Breast epithelium (tissue), 4 donors: ENCODE measurements at regions not wholly inside any gene's neighbourhood (a gene's known extent, or its start where the extent isn't known, plus 50 kb on each side); places are given as distances from the start of the nearest gene placed in this dataset.

Experiments used
- DNase-seq, 2 donors: peaks; one replicate each; pipeline ENCODE4 v3.0.0-alpha.2; 2019; ENCODE audit warnings: low spot score in 2 of 2
- H3K27ac ChIP-seq, 2 donors: fragments of 200-600 bp; sonication (generic) in 1 of 2; one replicate each; pipeline ENCODE4 v1.5.1; 2016 to 2019; ENCODE audit warnings: mild to moderate bottlenecking in 1 of 2
- H3K27me3 ChIP-seq, 2 donors: fragments of 200-600 bp; sonication (generic) in 1 of 2; one replicate each; pipeline versions ENCODE4 v1.5.1 to v1.6.0; 2017 to 2019; ENCODE audit warnings: control low read depth in 1 of 2, mild to moderate bottlenecking in 1 of 2
- H3K36me3 ChIP-seq: fragments of 200-600 bp; one replicate; pipeline ENCODE4 v1.5.1; 2019
- H3K4me1 ChIP-seq, 2 donors: fragments of 200-600 bp; sonication (generic); one replicate each; pipeline ENCODE4 v1.5.1; 2016 to 2019; ENCODE audit warnings: control low read depth in 1 of 2
- H3K4me3 ChIP-seq, 3 donors: fragments of 200-600 bp; sonication (generic); 1 replicate in 2 of 3; 2 replicates in 1 of 3; pipeline ENCODE4 v1.5.1; 2016 to 2019; ENCODE audit warnings: mild to moderate bottlenecking in 3 of 3, moderate library complexity in 2 of 3
- H3K9me3 ChIP-seq, 2 donors: fragments of 200-600 bp; sonication (generic) in 1 of 2; one replicate each; pipeline ENCODE4 v1.5.1; 2016 to 2019; ENCODE audit warnings: control low read depth in 1 of 2
- POLR2A ChIP-seq: fragments of 450-650 bp; IDR thresholded peaks from one replicate; pipeline ENCODE4 v1.6.1; 2016; ENCODE audit warnings: antibody characterized with exemption, mild to moderate bottlenecking, moderate library complexity
- POLR2AphosphoS5 ChIP-seq, 3 donors: sonication (generic); formaldehyde crosslinking; IDR thresholded peaks; one replicate each; pipeline ENCODE4 v1.6.1; 2017; ENCODE audit warnings: antibody characterized with exemption in 3 of 3
- intact Hi-C: fragments of 100-400 bp; cut with DNase I; formaldehyde crosslinking; loops from one replicate; pipeline ENCODE4 v1.15.1; 2023; ENCODE audit warnings: low total_unique reads
- TF ChIP-seq, protein P1 (sequence below), 3 donors: fragments of 450-650 bp; IDR thresholded peaks; one replicate each; pipeline ENCODE4 v1.5.1; 2016 to 2017; ENCODE audit warnings: antibody characterized with exemption in 3 of 3, mild to moderate bottlenecking in 3 of 3, moderate library complexity in 3 of 3

DNA sequence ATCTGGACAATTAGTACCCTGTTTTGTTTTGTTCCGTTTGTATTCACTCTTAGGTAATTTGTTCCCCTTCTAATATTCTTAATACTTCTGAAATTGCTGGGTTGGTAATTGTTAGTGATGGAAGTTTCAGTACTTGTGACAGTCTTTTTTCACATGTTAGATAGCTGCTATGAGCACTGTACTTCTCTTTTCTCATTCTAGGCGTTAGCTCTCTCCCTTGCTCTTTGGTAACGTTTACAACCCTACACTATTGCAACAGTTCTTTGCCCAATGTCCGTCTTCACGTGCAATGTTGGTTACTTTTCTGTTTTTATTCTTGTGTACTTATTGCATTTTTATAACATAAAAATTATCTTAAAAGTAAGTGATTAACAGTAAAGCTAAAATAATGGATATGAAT, 1509.0 kb downstream of the MAT2B start:
- no peak overlapping the region for H3K4me3 ChIP-seq
- DNase-seq = no peak
- TF ChIP-seq POLR2AphosphoS5 (IDR thresholded peaks at IDR 0.05) (no peak), POLR2A (no peak)
- TF ChIP-seq, protein P1, sequence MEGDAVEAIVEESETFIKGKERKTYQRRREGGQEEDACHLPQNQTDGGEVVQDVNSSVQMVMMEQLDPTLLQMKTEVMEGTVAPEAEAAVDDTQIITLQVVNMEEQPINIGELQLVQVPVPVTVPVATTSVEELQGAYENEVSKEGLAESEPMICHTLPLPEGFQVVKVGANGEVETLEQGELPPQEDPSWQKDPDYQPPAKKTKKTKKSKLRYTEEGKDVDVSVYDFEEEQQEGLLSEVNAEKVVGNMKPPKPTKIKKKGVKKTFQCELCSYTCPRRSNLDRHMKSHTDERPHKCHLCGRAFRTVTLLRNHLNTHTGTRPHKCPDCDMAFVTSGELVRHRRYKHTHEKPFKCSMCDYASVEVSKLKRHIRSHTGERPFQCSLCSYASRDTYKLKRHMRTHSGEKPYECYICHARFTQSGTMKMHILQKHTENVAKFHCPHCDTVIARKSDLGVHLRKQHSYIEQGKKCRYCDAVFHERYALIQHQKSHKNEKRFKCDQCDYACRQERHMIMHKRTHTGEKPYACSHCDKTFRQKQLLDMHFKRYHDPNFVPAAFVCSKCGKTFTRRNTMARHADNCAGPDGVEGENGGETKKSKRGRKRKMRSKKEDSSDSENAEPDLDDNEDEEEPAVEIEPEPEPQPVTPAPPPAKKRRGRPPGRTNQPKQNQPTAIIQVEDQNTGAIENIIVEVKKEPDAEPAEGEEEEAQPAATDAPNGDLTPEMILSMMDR (IDR thresholded peaks at IDR 0.05) = no peak
- H3K36me3 ChIP-seq = no peaks in the 10 kb centered on the region
- no peaks in the 10 kb centered on the region for H3K9me3 ChIP-seq
- intact Hi-C loops = no loop called here
- no peaks in the 10 kb centered on the region for H3K27me3 ChIP-seq
- H3K27ac ChIP-seq = no peak overlapping the region
- H3K4me1 ChIP-seq = no peaks in the 10 kb centered on the region

DNA sequence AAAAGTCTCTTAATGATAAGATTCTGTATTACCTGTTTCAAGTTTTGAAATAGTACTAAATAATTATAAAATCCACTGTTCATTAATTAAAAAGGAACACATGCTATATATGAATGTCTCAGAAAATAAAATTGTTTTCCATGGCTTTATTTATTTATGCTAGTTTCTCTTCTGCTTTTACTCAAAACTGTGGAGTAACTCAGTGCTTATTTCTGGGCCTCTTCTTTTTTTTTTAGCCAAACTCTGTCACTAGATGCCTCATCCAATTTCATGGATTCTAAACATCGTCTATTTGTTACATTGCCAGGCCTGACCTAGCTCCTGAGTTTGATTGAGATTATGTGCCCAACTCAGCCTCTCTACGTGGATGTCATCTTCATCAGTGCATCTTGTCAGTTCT, 1509.7 kb downstream of the MAT2B start:
- H3K4me3 ChIP-seq = no peak overlapping the region
- intact Hi-C loops = no loop called here
- no peaks in the 10 kb centered on the region for H3K9me3 ChIP-seq
- H3K36me3 ChIP-seq = no peaks in the 10 kb centered on the region
- DNase-seq = no peak
- no peaks in the 10 kb centered on the region for H3K27me3 ChIP-seq
- TF ChIP-seq POLR2AphosphoS5 (IDR thresholded peaks at IDR 0.05) = no peak
- no peak for TF ChIP-seq POLR2A
- TF ChIP-seq, protein P1 (IDR thresholded peaks at IDR 0.05) = no peak
- H3K27ac ChIP-seq = no peak overlapping the region
- no peaks in the 10 kb centered on the region for H3K4me1 ChIP-seq

DNA sequence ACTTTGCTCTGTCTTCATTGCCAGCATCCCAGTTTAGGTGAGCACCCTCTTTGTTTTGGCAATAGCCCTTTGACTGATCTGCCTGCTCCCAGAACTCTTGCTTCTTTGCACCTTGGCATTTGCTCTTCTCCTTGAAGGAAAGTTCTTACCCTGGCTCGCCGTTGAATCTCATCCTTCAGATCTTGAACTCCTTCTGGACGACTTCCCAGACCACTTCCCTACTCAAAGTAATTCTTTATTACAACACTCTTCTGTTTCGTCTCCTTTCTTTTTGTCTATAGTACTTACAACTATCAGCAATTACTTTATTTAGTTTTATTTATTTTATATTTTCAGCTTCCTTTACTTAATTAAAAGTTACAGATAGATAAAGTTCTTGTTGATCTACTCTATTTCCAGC, 1510.1 kb downstream of the MAT2B start:
- H3K27me3 ChIP-seq = no peaks in the 10 kb centered on the region
- H3K4me1 ChIP-seq = no peaks in the 10 kb centered on the region
- H3K36me3 ChIP-seq = no peaks in the 10 kb centered on the region
- intact Hi-C loops = no loop called here
- H3K9me3 ChIP-seq = no peaks in the 10 kb centered on the region
- DNase-seq = no peak
- no peak overlapping the region for H3K4me3 ChIP-seq
- TF ChIP-seq POLR2A (no peak), POLR2AphosphoS5 (IDR thresholded peaks at IDR 0.05) (no peak)
- TF ChIP-seq, protein P1 (IDR thresholded peaks at IDR 0.05) = no peak
- H3K27ac ChIP-seq = no peak overlapping the region

DNA sequence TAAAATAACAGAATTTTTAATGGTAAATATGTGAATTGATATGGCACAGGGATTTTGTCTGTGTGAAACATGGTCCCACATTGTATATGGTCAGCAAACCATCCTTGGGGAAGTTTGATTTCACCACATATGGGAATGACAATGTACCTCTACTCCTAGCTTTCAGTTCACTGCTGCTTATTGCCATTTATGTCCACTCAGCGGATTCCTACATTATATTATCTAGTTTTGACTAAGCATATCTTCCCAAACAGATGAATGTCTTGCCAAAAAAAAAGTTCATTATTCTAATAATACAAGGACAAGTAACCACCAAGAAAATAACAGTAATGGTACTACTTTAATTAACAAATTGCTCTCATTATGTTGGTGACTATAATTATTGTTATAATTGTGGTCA, 1521.6 kb downstream of the MAT2B start:
- no peak for DNase-seq
- no peaks in the 10 kb centered on the region for H3K9me3 ChIP-seq
- TF ChIP-seq POLR2A (no peak), POLR2AphosphoS5 (IDR thresholded peaks at IDR 0.05) (no peak)
- TF ChIP-seq, protein P1 (IDR thresholded peaks at IDR 0.05) = no peak
- no peaks in the 10 kb centered on the region for H3K36me3 ChIP-seq
- H3K27ac ChIP-seq = no peak overlapping the region
- no peaks in the 10 kb centered on the region for H3K4me1 ChIP-seq
- H3K4me3 ChIP-seq = no peak overlapping the region
- no peaks in the 10 kb centered on the region for H3K27me3 ChIP-seq
- intact Hi-C loops = no loop called here

DNA sequence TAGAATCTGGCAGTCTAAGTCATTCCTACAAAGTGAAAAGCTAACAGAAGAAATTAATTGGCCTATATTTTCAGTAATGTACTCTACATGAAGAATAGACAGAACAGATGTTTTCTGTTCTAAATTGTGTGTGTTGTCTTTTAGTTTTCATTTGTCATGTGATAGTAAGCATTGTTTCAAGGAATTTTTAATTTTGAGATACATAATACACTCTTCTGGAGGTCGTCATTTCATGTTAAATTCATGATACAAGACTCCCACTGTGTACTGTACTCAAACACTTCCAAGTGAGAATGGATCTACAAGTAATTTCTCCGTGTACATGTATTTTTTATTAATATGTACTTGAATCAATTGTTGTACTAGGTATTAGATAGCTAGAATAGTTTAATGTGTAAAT, 1522.9 kb downstream of the MAT2B start:
- intact Hi-C loops = no loop called here
- no peaks in the 10 kb centered on the region for H3K4me1 ChIP-seq
- no peaks in the 10 kb centered on the region for H3K9me3 ChIP-seq
- DNase-seq = no peak
- no peaks in the 10 kb centered on the region for H3K36me3 ChIP-seq
- TF ChIP-seq POLR2AphosphoS5 (IDR thresholded peaks at IDR 0.05) (no peak), POLR2A (no peak)
- no peak overlapping the region for H3K27ac ChIP-seq
- H3K27me3 ChIP-seq = no peaks in the 10 kb centered on the region
- H3K4me3 ChIP-seq = no peak overlapping the region
